NCI-H510A (cell line): ENCODE measurements at regions not wholly inside any gene's neighbourhood (a gene's known extent, or its start where the extent isn't known, plus 50 kb on each side); places are given as distances from the start of the nearest gene placed in this dataset.

Experiments
- DNase-seq: peaks from one replicate; lab custom pipeline; 2025; lab: John Stamatoyannopoulos, UW

DNA sequence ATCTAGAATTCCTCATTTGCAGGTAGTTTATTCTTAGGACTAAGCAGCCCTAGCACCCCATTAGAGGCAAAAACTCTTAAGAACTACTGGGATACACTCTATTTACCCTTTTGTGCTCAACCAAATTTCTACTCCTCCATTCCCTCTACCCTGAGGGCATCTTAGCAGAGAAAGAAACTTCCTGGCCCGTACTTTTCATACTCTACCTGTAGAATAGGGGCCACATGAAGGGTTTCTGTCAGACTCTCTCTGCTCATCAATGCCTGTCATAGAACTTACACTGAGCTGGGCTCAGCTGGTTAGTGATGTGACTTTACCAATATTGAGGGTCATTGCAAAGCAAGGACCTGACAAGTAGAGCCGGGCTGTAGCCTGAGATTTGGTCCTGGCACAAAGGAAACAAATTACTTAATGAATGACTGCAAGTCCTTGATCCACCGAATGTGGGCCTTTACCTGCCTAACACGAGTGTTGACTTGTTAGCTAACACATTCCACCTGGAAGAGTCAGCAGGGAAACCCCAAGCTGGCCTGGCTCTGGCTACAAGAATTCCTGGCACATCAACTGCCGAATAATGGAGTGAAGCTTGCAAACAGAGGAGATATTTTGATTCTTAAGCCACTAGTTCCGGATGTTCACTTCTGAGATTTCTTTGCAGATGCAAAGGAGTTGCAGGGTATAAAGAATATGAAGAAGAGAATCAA lies 280.5 kb upstream of the JAG1 start:
- DNase-seq, result no peak

- DNase-seq, result no peak
Measured at GRCh38 chr20:10954908-10955580, 281.2 kb upstream of the JAG1 start.

DNA sequence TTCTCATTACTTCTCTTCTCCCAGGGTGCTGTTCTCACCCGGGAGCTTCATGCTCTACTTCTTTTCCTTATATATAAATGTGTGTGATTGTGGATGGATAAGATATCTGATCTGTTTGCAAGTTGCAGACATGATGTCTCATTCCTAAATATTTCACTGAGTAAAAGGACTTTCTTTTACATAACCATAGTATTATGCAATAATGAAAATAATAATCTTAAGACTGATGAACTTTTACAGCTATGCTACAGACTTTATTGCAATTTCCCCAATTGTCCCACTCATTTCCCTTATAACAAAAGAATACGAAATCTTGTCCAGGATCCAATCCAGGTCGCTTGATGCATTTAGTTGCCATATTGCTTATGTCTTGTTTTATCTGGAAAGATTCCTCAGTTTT lies 284.5 kb upstream of the JAG1 start:
- no peak for DNase-seq

- no peak for DNase-seq
Measured at GRCh38 chr20:10960416-10960815, 286.6 kb upstream of the JAG1 start.

- DNase-seq, result no peak
Measured at GRCh38 chr20:10961651-10962288, 288.0 kb upstream of the JAG1 start.

DNA sequence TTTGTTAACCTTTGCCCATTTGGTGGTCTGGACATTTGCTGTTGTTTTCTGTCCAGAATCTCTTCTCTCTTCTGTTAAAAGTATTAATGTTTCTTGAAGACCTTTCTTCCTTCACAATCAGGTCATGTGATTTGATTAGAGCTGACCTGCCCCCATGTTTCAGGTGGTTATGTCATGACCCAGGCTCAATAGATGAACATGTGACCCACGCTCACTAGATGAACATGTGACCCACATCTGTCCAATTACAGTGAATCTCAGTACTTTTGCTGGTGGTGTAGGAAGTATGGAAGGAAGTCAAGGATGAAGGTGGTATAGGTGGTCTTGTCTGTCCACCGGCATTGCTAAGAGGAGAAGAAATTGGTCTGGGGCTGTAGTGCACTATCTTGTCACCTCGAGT lies 289.1 kb upstream of the JAG1 start:
- DNase-seq, result no peak

- DNase-seq, result no peak
Measured at GRCh38 chr20:10963717-10964266, 290.0 kb upstream of the JAG1 start.

- no peak for DNase-seq
Measured at GRCh38 chr20:10965936-10966470, 292.2 kb upstream of the JAG1 start.

GRCh38 chr20:10970109-10970508 lies 296.3 kb upstream of the JAG1 start:
- no peak for DNase-seq

DNA sequence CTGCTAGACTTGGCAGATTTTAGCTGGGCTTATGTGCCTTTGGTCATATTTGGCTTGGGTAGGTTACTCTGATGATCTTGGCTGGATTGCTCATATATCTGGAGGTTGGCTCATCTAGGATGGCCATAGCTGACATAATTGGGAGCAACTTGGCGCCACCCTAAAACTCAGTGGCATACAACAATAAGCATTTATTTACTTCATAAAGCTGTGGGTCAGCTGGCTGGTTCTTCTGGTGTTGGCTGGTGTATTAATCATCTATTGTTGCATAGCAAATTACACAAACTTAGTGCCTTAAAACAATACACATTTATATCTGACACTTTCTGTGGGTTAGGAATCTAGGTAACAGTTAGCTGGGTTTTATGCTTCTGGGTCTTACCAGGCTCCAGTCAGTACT lies 297.3 kb upstream of the JAG1 start:
- DNase-seq, result no peak

DNA sequence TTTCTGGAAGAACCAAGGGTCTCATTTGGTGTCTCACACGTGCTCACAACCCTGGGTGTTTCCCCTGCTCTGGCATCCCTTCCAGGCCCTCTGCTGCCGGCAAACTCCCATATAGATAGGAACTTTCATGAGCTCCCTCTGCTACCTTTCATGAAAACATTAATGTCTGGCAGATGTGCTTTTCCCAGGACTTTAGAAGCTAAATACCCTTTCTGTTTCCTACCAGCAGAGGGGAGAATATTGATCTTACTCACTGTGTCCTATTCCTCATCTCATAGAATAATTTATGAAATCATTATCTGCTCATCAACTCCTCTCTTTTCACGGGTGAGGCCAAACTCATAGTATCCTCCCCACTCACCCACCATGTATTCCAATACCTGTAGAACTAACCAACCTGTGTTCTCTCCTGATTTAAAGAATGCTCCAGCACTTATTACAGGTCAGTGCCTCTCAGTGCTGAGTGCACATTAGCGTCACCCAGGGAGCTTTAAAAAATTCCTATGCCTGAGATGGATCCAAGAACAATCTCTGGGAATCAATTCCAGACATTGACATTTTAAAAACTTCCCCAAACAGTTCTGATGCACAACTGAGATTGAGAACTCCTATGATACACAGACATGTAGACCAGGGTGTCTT lies 298.5 kb upstream of the JAG1 start:
- DNase-seq, result no peak

DNA sequence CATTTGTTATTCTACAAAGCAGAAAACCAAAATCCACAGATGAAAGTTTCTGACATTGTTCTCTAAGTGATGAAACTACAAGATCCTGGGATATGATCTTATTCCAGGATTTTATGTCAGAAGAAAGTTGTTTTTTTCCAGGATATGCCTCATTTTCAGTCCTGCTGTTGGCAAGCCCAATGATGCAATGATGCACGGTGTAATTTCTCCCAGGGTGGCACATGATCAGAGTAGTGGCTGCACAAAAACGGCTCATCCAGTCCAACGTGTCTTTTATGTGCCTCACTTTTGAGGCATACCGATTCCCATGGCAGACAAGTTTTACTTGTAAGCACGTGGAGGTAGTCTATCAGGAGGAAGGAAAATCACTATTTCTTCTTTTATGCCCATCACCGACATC lies 302.3 kb upstream of the JAG1 start:
- DNase-seq, result no peak

DNA sequence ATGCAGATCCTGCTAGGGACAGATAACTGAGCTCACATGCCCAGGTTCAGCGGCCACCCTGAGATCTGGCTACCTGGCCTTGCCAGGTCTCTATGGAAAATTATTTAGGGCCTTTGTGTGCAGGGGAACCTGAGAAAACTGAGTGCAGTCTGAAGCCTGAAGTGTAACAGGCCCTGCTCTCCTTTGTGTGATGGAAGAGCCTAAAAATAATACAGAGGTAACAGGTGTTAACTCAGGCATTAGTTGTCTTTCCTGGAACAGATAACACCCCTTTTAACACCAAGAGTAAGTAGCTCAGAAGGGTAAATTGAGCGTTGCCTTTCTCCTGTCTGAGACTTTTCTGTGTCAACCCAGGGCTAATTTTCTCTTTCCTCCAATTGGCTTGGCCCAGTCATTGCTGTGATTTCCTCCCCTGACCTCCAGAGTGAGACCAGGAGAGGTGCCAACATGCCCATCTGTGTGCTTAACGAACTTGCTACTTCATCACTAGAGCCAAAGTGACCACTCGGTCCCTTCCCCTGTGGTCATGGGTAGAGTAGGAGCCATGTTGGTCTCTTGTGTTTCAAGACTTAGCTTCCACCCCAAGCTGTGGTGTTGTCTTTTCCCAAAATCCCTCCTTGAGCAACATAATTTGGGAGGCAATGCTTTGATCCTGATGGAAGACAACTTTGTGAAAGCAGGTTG lies 304.4 kb upstream of the JAG1 start:
- no peak for DNase-seq

- no peak for DNase-seq
Measured at GRCh38 chr20:10978713-10979112, 304.9 kb upstream of the JAG1 start.

- no peak for DNase-seq
Measured at GRCh38 chr20:10982692-10983091, 308.9 kb upstream of the JAG1 start.

DNA sequence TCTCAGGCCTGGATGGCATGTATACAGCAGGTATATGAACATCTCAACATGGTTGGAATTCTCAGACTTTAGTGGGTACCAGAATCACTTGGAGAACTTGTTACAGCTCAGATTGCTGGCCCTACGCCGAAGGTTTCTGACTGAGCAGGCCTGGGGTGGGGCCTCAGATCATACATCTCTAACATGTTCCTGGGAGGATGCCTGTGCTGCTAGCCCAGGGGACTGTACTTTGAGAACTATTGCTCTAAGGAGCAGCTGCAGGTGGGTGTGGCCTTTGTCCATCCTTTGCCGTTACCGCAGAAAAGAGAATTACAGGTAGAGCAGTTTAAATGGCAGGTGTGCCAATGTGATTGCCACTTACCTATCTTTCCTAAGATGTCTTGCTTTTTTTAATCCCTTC lies 310.5 kb upstream of the JAG1 start:
- DNase-seq, result no peak

DNA sequence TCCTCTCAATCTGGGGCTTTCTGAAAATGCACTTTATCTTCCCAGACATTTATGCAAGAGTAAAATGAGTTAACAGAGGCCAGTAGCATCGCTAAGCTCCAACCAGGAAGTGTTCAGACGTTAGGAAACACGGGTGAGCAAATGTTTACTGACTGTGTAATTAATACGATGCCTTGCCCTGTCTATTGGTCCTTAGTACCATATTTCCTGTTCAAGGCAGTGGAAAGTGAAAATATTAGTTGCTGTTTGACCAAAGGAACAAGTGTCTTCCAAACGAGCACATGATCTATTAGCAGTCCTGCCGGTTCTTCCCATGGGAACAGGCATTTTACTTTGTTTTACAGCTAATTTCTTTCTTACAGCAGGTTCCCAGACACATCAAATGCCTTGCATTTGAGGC lies 311.1 kb upstream of the JAG1 start:
- DNase-seq, result no peak

GRCh38 chr20:10985536-10985935 lies 311.7 kb upstream of the JAG1 start:
- no peak for DNase-seq

DNA sequence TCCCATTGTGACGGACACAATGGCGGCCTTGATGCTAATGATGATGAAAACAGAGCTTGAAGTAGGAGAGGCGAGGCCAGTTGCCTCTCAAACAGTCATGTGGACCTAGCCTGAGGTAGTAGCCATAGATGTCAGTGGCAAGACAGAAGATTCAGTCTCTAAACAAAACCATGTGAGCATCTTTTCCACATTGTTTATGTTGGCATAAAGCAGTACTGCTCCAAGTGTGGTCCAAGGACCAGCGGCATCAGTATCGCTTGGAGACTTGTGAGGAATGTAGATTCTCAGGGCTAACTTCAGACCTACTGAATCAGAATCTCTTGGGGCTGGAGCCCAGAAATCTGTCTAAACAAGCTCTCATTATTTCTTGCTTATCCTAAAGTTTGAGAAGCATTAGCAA lies 312.8 kb upstream of the JAG1 start:
- no peak for DNase-seq

- DNase-seq, result no peak
Measured at GRCh38 chr20:10987651-10988383, 314.0 kb upstream of the JAG1 start.
